ENCODE measurements at regions not wholly inside any gene's neighbourhood (a gene's known extent, or its start where the extent isn't known, plus 50 kb on each side); places are given as distances from the start of the nearest gene placed in this dataset.
"Not testable (repeated sequence)": the region's sequence is repeated elsewhere in the genome, so short reads cannot be mapped to it uniquely, and the experiment has no call there.

- TF ChIP-seq, protein P1, sequence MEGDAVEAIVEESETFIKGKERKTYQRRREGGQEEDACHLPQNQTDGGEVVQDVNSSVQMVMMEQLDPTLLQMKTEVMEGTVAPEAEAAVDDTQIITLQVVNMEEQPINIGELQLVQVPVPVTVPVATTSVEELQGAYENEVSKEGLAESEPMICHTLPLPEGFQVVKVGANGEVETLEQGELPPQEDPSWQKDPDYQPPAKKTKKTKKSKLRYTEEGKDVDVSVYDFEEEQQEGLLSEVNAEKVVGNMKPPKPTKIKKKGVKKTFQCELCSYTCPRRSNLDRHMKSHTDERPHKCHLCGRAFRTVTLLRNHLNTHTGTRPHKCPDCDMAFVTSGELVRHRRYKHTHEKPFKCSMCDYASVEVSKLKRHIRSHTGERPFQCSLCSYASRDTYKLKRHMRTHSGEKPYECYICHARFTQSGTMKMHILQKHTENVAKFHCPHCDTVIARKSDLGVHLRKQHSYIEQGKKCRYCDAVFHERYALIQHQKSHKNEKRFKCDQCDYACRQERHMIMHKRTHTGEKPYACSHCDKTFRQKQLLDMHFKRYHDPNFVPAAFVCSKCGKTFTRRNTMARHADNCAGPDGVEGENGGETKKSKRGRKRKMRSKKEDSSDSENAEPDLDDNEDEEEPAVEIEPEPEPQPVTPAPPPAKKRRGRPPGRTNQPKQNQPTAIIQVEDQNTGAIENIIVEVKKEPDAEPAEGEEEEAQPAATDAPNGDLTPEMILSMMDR (IDR thresholded peaks at IDR 0.05; ENCODE audit: low read depth, low read length, poor library complexity, severe bottlenecking), result not testable (repeated sequence)
- not testable (repeated sequence) for TF ChIP-seq EZH2phosphoT487 (IDR thresholded peaks at IDR 0.05; ENCODE audit: borderline replicate concordance, low read length)
Observed at GRCh38 chr16:79834003-79834402, 233.5 kb upstream of the MAF start.

Data from DOHH2 (cell line).